ENCODE measurements at regions not wholly inside any gene's neighbourhood (a gene's known extent, or its start where the extent isn't known, plus 50 kb on each side); places are given as distances from the start of the nearest gene placed in this dataset.

- Histone ChIP-seq H3K18ac (ENCODE audit: extremely low read depth, low read length) (no peak overlapping the region), H3K36me3 (ENCODE audit: control insufficient read depth in 2 of 4, insufficient read depth in 4 of 4, low read length in 3 of 4) (no peaks in the 10 kb centered on the region), H4K8ac (ENCODE audit: extremely low read depth, insufficient read depth, low read length) (no peak overlapping the region), H2AFZ (ENCODE audit: low read length) (no peak overlapping the region), H3K4me3 (ENCODE audit: extremely low read depth in 1 of 4, insufficient read depth in 2 of 4, low read depth in 3 of 4, low read length in 4 of 4) (no peak overlapping the region), H3K4me1 (replicated peaks in 1 of 4; ENCODE audit: control insufficient read depth in 3 of 4, insufficient read depth in 4 of 4, low read length in 3 of 4) (peaks cover 0 to 4% (median under 1%) of the 10 kb centered on the region in 4 experiments; a peak in 2 of 7 replicates), H3K4me2 (ENCODE audit: insufficient read depth in 1 of 2, low read depth in 2 of 2, low read length in 2 of 2) (no peak overlapping the region), H3K56ac (replicated peaks; ENCODE audit: insufficient read length, low read depth, low read length) (no peak overlapping the region), H3K23me2 (ENCODE audit: low read depth, low read length) (peaks cover 3% of the 10 kb centered on the region; the same call in 1 of the 2 replicates), H2BK12ac (ENCODE audit: low read depth, low read length) (no peak overlapping the region), H2BK5ac (ENCODE audit: low read depth, low read length) (no peak overlapping the region), H3K9me3 (ENCODE audit: insufficient read depth in 2 of 2, low read depth in 1 of 2, low read length in 1 of 2) (0 out of 4 replicates have a peak, but pooled peaks cover 0 to 3% of the 10 kb centered on the region in 2 experiments), H3K79me2 (ENCODE audit: control insufficient read depth in 1 of 2, insufficient read depth in 2 of 2, low read length in 2 of 2) (no peaks in the 10 kb centered on the region), H2BK15ac (ENCODE audit: low read length) (no peak overlapping the region), H4K20me1 (replicated peaks in 1 of 2; ENCODE audit: control insufficient read depth in 1 of 2, insufficient read depth in 2 of 2, low read length in 2 of 2) (peaks cover 0 to 3% of the 10 kb centered on the region in 2 experiments), H3K79me1 (ENCODE audit: low read depth, low read length) (no peaks in the 10 kb centered on the region), H3K9ac (replicated peaks in 1 of 4; ENCODE audit: extremely low read depth in 1 of 4, low read depth in 3 of 4, low read length in 3 of 4) (no peak overlapping the region), H3K27me3 (replicated peaks in 1 of 4; ENCODE audit: control insufficient read depth in 3 of 4, extremely low read depth in 1 of 4, insufficient read depth in 3 of 4, low read length in 3 of 4) (peaks cover 0 to 4% (median 0%) of the 10 kb centered on the region in 4 experiments; a peak in 1 of 7 replicates), H3K4ac (replicated peaks; ENCODE audit: insufficient read length, low read depth, low read length) (no peak overlapping the region), H3K14ac (ENCODE audit: insufficient read length) (no peak overlapping the region), H2BK120ac (replicated peaks; ENCODE audit: low read depth, low read length) (no peak overlapping the region), H4K91ac (replicated peaks; ENCODE audit: insufficient read length, low read length) (peak overlapping the region; percentile 11), H4K5ac (ENCODE audit: insufficient read length, low read depth, low read length) (no peak overlapping the region), H2BK20ac (ENCODE audit: low read length) (no peak overlapping the region), H2AK5ac (ENCODE audit: low read depth, low read length) (peak overlapping the region; percentile 88; the same call in 1 of the 2 replicates), H3K27ac (ENCODE audit: low read depth, low read length) (no peak overlapping the region), H3K23ac (ENCODE audit: insufficient read length) (no peak overlapping the region)
- ChIA-PET CTCF (ENCODE audit: partially characterized antibody) (no interaction called here), POLR2A (ENCODE audit: partially characterized antibody) (no interaction called here)
- no peak for FAIRE-seq
- no peak for DNase-seq (ENCODE audit: low read depth in 1 of 2, low spot score in 2 of 2)
- WGBS, 2 experiments (ENCODE audit: extremely low coverage in 1 of 2, insufficient coverage in 1 of 2, insufficient read length in 1 of 2, insufficient replicate concordance in 2 of 2, low coverage in 1 of 2, low lambda C conversion rate in 2 of 2, missing lambda C conversion rate in 1 of 2) = 95 to 100% methylated on average over 4 of the region's 4 CpGs
- TF ChIP-seq RAD21 (IDR thresholded peaks at IDR 0.05 in 1 of 2, conservative IDR thresholded peaks at IDR 0.05 in 1 of 2; ENCODE audit: low read depth in 2 of 2, low read length in 2 of 2) (no peak), POU5F1 (IDR thresholded peaks at IDR 0.05; ENCODE audit: low read depth, low read length) (no peak), KDM5A (IDR thresholded peaks at IDR 0.05; ENCODE audit: low read length) (no peak)
Measured at GRCh38 chr20:60906555-60906954, 345.5 kb upstream of the CDH4 start.

Measured in H1 (cell line).